ENCODE measurements at regions not wholly inside any gene's neighbourhood (a gene's known extent, or its start where the extent isn't known, plus 50 kb on each side); places are given as distances from the start of the nearest gene placed in this dataset.
A peak's percentile ranks its signal among the peaks of the same experiment; 100 is the strongest.

- DNase-seq (ENCODE audit: low spot score), result no peak
These were observed 404.5 kb upstream of the LRRC7 start for GRCh38 chr1:69163241-69163640.

- DNase-seq (ENCODE audit: low spot score), result no peak
These were observed 403.9 kb upstream of the LRRC7 start for GRCh38 chr1:69163779-69164178.

- DNase-seq (ENCODE audit: low spot score), result no peak
These were observed 399.8 kb upstream of the LRRC7 start for GRCh38 chr1:69167876-69168275.

GRCh38 chr1:69171248-69171647, 396.5 kb upstream of the LRRC7 start:
- DNase-seq (ENCODE audit: low spot score), result no peak

DNA sequence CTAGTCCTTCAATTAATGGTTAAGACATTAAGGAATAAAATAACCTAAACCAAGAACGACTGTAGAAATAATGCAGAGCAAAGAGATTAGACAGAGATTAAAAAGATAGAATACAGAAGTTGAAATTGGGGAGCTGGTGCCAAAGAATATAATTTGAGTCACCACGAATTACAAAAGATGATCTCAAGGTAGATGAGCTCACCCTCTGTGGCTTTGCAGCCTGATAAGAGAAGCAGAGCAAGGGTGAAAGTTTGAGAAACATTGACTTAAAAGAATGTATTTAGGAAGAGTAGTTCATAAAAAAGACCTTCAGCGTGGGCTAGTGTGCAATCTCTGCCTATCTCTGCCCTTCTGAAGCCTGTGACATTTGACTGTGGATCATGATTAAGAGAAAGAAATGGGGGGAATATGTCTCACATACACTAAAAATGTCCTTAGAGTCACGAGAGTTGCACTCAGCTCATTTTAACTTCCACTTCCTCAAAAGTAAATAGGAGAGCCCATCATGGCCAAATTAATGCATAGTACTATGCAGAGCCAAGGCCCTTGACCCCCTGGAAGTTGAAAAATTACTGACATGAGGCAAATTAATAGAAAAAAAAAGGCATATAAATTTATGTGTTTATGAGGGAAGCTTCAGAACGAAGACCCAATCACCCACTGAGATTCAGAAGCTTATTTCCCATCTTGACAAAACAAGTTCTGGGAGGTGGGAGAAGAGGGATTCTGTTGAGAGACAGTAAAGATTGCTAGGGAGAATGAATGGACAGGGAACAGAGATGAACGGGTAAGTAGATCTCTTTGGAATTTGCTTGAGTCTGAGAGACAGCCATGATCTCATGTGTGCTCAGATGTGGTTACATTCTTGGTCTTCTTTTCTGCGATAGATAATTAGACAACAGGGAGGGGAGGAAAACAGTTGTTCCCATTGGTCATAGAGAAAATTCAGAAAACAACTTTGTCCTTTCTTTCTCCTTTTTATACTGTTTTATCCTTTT, 395.4 kb upstream of the LRRC7 start:
- DNase-seq (ENCODE audit: low spot score), result no peak

- DNase-seq (ENCODE audit: low spot score), result peak; percentile 3
These were observed 392.7 kb upstream of the LRRC7 start for GRCh38 chr1:69175053-69175452.

DNA sequence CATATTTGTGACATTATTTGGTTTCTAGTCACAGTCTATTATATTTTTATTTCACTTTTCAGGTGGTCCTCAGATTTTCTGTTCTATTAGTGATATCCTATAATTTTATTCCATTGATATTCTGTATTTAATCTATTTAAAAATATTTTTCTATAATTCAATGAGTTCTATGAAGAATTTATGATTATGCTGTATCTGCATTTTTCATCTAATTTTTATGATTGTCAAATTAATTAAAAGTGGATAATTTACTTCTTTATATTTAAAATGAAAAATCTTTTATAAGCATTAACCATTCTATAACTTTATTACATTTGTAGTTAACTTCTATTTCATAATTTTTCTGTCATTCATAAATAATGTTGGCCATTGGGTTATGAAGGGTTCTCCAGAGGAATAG, 387.4 kb upstream of the LRRC7 start:
- DNase-seq (ENCODE audit: low spot score), result no peak

- no peak for DNase-seq (ENCODE audit: low spot score)
These were observed 382.3 kb upstream of the LRRC7 start for GRCh38 chr1:69185378-69185777.

DNA sequence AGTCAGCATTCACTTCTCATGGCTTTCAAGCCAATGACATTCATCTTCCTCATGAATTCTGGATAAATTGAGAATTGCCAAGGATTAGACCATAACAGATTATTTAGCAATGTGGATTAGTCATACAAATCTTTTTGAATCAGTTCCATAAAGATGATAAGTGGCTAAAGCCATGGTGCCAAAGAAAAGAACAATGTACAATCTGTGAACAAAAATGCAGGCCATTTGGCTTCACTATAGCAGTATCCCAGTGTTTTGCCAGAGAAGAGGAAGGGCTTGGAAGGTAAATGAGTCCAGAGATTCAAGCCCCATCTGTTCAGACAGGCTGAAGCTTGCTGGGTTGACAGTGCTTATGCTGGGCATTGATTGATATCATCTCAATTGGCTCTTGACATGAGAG, 376.4 kb upstream of the LRRC7 start:
- no peak for DNase-seq (ENCODE audit: low spot score)

DNA sequence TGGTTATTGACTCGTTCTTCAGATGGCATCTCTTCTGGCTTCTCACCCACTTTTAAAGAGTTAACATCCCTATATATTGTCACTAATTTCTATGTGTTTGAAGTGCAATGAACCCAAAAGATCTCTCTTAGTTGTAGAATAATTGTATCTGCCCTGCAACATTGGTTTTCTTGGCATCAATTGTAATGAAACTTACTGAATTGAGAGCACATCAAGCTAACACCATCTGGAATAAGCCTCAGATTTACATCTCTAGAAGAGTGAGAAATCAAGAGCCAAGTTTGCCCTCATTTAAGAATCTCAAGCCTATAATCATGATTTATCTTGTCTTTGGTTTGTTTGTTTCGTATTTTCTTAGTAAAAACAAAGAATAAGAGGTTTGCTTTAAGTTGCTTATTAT, 372.6 kb upstream of the LRRC7 start:
- DNase-seq (ENCODE audit: low spot score), result no peak

GRCh38 chr1:69196071-69196470, 371.7 kb upstream of the LRRC7 start:
- DNase-seq (ENCODE audit: low spot score), result no peak

DNA sequence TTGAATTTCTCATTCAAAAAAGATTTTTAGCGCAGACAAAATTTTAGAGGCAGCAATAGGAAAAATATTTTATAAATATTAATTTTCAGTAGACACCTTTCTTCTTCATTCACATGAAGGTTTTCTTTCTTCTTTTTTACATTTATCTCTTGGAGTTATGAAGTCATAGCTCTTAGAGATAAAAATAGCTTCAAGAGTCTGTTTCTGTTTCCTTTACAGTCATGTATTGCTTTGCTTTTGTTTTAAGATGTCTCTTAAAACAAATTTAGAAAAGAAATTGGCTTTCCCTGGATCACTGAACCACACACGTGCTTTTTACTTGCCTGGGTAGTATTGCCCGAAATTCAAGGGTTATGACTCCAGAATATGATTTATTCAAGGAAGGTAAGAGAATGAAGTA, 369.9 kb upstream of the LRRC7 start:
- DNase-seq (ENCODE audit: low spot score), result no peak

DNA sequence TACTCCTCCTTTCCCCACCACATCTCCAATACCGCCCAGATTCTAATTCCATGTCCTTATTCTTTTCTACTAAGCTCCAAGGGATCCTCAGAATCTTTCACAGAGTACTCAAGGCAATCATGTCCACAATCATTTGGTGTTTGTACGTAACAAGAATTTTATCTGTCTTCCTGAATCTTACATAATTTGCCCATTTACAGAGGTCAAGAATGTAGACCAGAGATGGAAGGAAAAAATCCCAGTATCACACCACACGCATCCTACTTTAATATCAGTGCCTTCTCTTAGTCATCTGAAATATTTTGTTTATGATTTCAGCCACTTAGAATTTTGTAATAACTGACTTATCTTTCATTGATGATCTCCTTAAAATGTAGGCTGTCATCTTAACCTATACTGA, 366.0 kb upstream of the LRRC7 start:
- no peak for DNase-seq (ENCODE audit: low spot score)

DNA sequence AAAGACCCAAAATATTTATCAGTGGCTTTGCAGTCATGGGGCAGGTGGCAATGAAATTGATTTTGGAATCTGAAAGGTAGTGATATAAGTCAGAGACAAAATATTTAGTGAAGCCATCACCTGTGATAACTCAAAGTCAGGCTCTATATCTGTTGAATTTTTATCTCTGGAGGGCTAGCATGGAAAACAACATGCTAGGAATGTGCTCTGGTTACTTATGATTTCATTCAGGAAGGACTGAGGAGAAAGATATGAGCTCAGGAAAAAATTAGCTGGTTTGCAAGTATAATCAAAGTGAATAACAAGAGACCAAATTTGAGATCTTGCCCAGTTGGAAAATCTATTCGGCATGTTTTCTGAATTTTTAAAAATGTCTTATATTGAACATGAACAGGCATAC, 364.6 kb upstream of the LRRC7 start:
- no peak for DNase-seq (ENCODE audit: low spot score)

DNA sequence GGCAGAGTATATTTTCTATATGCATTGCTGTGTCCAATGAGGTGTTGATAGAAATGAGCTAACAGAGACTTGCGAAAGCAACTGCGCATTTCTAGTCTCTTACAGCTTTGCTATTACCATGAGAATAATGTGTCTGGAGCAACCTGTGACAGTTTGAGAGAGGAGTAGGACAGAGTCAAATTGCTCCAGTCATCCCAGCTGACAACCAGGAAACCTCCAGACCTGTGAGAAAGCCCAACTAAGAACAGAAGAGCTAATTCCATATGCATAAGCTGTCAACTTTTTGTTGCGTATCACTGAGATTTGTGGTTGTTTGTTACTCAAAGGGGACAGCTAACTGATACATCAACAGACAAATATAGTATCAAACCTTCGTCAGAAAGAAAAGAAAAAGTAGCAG, 354.1 kb upstream of the LRRC7 start:
- DNase-seq (ENCODE audit: low spot score), result no peak

DNA sequence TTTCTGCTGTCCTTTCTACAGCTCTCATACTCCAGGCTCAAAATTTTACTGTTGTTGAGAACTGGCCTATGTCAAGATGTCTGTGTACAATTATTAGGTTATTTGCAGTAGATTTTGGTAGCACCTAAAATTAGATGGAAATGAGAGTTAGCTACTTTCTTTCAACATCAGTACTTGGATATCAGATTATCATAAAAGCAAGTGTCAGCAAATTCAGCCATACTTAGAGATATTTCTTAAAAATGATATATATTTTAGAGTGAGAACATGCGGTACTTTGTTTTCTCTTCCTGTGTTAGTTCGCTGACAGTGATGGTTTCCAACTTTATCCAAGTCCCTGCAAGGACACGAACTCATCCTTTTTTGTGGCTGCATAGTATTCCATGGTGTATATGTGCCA, 351.8 kb upstream of the LRRC7 start:
- DNase-seq (ENCODE audit: low spot score), result no peak

- DNase-seq (ENCODE audit: low spot score), result no peak
These were observed 347.1 kb upstream of the LRRC7 start for GRCh38 chr1:69220672-69221071.

- no peak for DNase-seq (ENCODE audit: low spot score)
These were observed 346.2 kb upstream of the LRRC7 start for GRCh38 chr1:69221524-69221923.

- DNase-seq (ENCODE audit: low spot score), result no peak
These were observed 344.6 kb upstream of the LRRC7 start for GRCh38 chr1:69223156-69223555.

GRCh38 chr1:69228501-69228900, 339.2 kb upstream of the LRRC7 start:
- no peak for DNase-seq (ENCODE audit: low spot score)

GRCh38 chr1:69230208-69230607, 337.5 kb upstream of the LRRC7 start:
- no peak for DNase-seq (ENCODE audit: low spot score)

GRCh38 chr1:69233463-69233862, 334.3 kb upstream of the LRRC7 start:
- no peak for DNase-seq (ENCODE audit: low spot score)

DNA sequence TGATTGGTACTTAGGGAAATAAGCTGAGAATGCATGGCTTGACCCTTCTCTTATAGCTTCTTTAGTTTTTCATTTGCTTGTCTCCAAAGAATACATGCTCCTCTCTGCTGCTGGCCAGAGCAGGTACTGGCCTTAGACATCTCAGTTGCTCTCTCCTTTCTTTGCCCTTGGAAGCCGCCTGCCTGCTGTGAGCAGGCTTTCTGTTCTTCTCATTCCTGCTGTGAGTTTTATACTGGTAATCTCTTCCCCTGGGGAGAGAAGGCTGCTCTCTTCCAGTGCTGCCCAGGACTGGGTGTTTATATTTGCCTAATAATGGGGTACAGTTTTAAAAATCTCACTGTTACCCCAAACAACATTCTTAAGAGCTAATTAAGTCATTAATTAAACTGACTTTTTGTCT, 323.5 kb upstream of the LRRC7 start:
- no peak for DNase-seq (ENCODE audit: low spot score)

DNA sequence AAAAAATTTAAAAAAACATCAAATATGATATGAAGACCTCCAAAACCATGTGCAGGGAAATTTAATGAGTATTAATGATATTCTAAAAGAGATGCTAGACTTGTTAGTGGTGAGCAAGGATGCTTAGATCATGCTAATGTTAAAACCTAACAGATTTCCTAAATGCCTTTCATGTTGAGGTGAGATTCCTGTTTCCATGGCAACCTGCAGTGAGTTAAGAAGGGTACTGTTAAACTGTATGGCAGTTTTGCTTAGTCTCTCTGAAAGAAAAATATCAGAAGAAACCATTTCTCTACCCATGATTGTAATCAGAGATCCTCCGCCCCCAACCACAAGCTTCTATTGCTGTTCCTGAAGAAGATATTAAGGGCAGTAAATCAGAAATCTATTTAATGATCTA, 321.6 kb upstream of the LRRC7 start:
- DNase-seq (ENCODE audit: low spot score), result no peak

Measured in LoVo (cell line).